Lower leg skin (tissue), 4 donors: ENCODE measurements at regions not wholly inside any gene's neighbourhood (a gene's known extent, or its start where the extent isn't known, plus 50 kb on each side); places are given as distances from the start of the nearest gene placed in this dataset.

Experiments
- DNase-seq, 2 donors: peaks; one replicate each; pipeline ENCODE4 v3.0.0-alpha.2; 2019; ENCODE audit warnings: low spot score in 2 of 2
- H3K4me3 ChIP-seq: fragments of 200-600 bp; sonication (generic); 2 replicates; pipeline ENCODE4 v1.5.1; 2017; ENCODE audit warnings: mild to moderate bottlenecking, low read depth; ENCODE audit not compliant: poor library complexity, severe bottlenecking
- CTCF ChIP-seq, 3 donors: fragments of 450-650 bp; IDR thresholded peaks; one replicate each; pipeline ENCODE4 v1.5.1; 2016; ENCODE audit warnings: antibody characterized with exemption in 3 of 3, mild to moderate bottlenecking in 3 of 3, moderate library complexity in 2 of 3
- POLR2A ChIP-seq, 2 donors: fragments of 450-650 bp; IDR thresholded peaks; one replicate each; pipeline ENCODE4 v1.6.1; 2016 to 2017; ENCODE audit warnings: antibody characterized with exemption in 2 of 2, mild to moderate bottlenecking in 1 of 2, moderate library complexity in 1 of 2
- WGBS, 2 donors: methylation state at CpG; one replicate each; pipeline ENCODE4 v1.1.5; 2018; 5-methylcytosine and 5-hydroxymethylcytosine counted together
- intact Hi-C: fragments of 100-400 bp; cut with DNase I; formaldehyde crosslinking; loops from one replicate; pipeline ENCODE4 v1.15.0; 2023; ENCODE audit warnings: low total_unique reads

DNA sequence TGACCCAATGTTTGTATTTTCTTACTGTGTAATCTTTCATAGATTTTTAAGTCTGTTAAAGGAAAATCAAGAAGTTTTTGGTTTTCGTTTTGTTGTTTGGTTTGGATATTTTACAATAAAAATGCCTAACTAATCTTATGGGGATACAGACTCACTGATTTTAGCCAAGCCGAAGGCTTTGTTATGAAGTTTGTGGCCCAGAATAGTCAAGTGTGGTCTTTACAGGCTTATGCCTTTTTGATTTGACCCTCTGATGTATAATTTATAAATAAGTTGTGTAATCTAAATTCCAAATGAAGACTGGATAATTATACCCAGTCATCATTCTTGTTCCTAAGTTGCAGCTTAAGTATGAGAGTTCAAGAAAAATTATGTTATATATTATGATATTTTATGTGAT is 739.3 kb downstream of the ADGRL2 start:
- DNase-seq, result no peak
- TF ChIP-seq POLR2A (IDR thresholded peaks at IDR 0.05) (no peak), CTCF (IDR thresholded peaks at IDR 0.05) (no peak)
- intact Hi-C loops, result no loop called here
- H3K4me3 ChIP-seq, result no peak overlapping the region
- WGBS, 2 donors, result 85 to 87% methylated on average over 2 of the region's 2 CpGs

- no peak for TF ChIP-seq CTCF (IDR thresholded peaks at IDR 0.05)
- TF ChIP-seq POLR2A (IDR thresholded peaks at IDR 0.05), result no peak
- intact Hi-C loops, result no loop called here
- no peak overlapping the region for H3K4me3 ChIP-seq
- DNase-seq, result no peak
Measured at GRCh38 chr1:82538876-82539275, 738.1 kb downstream of the ADGRL2 start.

GRCh38 chr1:82534996-82535395 is 734.3 kb downstream of the ADGRL2 start:
- intact Hi-C loops, result no loop called here
- WGBS, 2 donors, result 90 to 91% methylated on average over 6 of the region's 6 CpGs
- TF ChIP-seq POLR2A (IDR thresholded peaks at IDR 0.05) (no peak), CTCF (IDR thresholded peaks at IDR 0.05) (no peak)
- DNase-seq, result no peak
- H3K4me3 ChIP-seq, result no peak overlapping the region

GRCh38 chr1:82525378-82525777 is 724.6 kb downstream of the ADGRL2 start:
- DNase-seq, result no peak
- intact Hi-C loops, result no loop called here
- no peak for TF ChIP-seq POLR2A (IDR thresholded peaks at IDR 0.05)
- TF ChIP-seq CTCF (IDR thresholded peaks at IDR 0.05), result no peak
- no peak overlapping the region for H3K4me3 ChIP-seq

- intact Hi-C loops, result no loop called here
- TF ChIP-seq POLR2A (IDR thresholded peaks at IDR 0.05) (no peak), CTCF (IDR thresholded peaks at IDR 0.05) (no peak)
- no peak for DNase-seq
- 59 to 67% methylated on average over 1 of the region's 1 CpG for WGBS, 2 donors
- H3K4me3 ChIP-seq, result no peak overlapping the region
Measured at GRCh38 chr1:82520611-82521010, 719.9 kb downstream of the ADGRL2 start.

GRCh38 chr1:82517586-82517985 is 716.9 kb downstream of the ADGRL2 start:
- WGBS, 2 donors, result 41 to 59% methylated on average over 8 of the region's 8 CpGs
- TF ChIP-seq POLR2A (IDR thresholded peaks at IDR 0.05), result no peak
- H3K4me3 ChIP-seq, result no peak overlapping the region
- intact Hi-C loops, result no loop called here
- DNase-seq, result peak; percentile 19 to 84
